K562 (cell line): ENCODE measurements at regions not wholly inside any gene's neighbourhood (a gene's known extent, or its start where the extent isn't known, plus 50 kb on each side); places are given as distances from the start of the nearest gene placed in this dataset.

Experiments
- MYBL2 ChIP-seq, 2 experiments: fragments of 450-650 bp in 1 of 2; sonication (generic) in 1 of 2; formaldehyde crosslinking in 1 of 2; IDR thresholded peaks; 2 replicates each; pipeline versions ENCODE4 v1.6.1 to v1.8.1; 2017 to 2022; ENCODE audit warnings: borderline replicate concordance in 1 of 2, inconsistent platforms in 1 of 2, low read depth in 1 of 2, mild to moderate bottlenecking in 1 of 2, missing genetic modification reagents in 1 of 2, moderate library complexity in 1 of 2
- RFX5 ChIP-seq: IDR thresholded peaks from 2 replicates; pipeline ENCODE4 v1.6.1; 2011; ENCODE audit warnings: low read depth, mild to moderate bottlenecking, improper control_type of control experiment, low read length
- SMARCA5 ChIP-seq: fragments of 450-650 bp; IDR thresholded peaks from 2 replicates; pipeline ENCODE4 v1.6.1; 2016
- U2AF2 ChIP-seq: fragments of 200-400 bp; formaldehyde crosslinking; optimal IDR thresholded peaks from 2 replicates; pipeline ENCODE3; 2017; ENCODE audit warnings: low read depth, mild to moderate bottlenecking, low read length
- ZNF444 ChIP-seq: fragments of 250-450 bp; sonication (Bioruptor Pico); IDR thresholded peaks from 2 replicates; pipeline ENCODE4 v1.4.0; 2020; ENCODE audit warnings: mild to moderate bottlenecking, moderate library complexity
- TF ChIP-seq, protein P1 (sequence below): fragments of 250-450 bp; sonication (Bioruptor Pico); IDR thresholded peaks from 2 replicates; pipeline ENCODE4 v1.9.0; 2021; ENCODE audit warnings: mild to moderate bottlenecking, inconsistent platforms
- TF ChIP-seq, protein P2 (sequence below), 2 experiments: IDR thresholded peaks; 2 replicates each; pipeline ENCODE4 v1.6.1; 2012; ENCODE audit warnings: improper control_type of control experiment in 2 of 2, low read depth in 2 of 2, low read length in 2 of 2, borderline replicate concordance in 1 of 2

DNA sequence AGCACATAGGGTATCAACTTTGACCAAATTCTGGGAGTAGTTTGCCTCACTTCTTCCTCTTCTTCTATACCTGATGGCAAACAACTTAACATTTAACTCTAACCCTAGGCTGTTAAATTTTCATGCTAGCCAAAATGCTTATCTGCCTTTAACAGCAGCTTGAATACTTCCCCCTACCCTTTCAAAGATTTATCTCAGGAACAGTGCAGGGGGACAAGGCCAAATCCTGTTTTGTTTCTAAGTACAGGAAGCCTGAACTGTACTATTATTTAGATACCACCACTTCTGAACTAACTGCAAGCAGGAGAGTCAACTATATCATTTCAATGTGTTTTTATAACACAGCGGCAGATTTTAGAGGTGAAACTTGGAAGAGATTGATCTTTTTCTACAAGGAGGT, 104.0 kb upstream of the CNTN6 start (continued):
- TF ChIP-seq RFX5 (no peak), MYBL2 (IDR thresholded peaks at IDR 0.05; ENCODE audit: low read depth) (no peak), MYBL2 (CRISPR knock-in tag; IDR thresholded peaks at IDR 0.05; ENCODE audit: borderline replicate concordance) (no peak), U2AF2 (no peak), SMARCA5 (no peak), ZNF444 (no peak)
- TF ChIP-seq, protein P1, sequence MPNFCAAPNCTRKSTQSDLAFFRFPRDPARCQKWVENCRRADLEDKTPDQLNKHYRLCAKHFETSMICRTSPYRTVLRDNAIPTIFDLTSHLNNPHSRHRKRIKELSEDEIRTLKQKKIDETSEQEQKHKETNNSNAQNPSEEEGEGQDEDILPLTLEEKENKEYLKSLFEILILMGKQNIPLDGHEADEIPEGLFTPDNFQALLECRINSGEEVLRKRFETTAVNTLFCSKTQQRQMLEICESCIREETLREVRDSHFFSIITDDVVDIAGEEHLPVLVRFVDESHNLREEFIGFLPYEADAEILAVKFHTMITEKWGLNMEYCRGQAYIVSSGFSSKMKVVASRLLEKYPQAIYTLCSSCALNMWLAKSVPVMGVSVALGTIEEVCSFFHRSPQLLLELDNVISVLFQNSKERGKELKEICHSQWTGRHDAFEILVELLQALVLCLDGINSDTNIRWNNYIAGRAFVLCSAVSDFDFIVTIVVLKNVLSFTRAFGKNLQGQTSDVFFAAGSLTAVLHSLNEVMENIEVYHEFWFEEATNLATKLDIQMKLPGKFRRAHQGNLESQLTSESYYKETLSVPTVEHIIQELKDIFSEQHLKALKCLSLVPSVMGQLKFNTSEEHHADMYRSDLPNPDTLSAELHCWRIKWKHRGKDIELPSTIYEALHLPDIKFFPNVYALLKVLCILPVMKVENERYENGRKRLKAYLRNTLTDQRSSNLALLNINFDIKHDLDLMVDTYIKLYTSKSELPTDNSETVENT (CRISPR knock-in tag) = no peak
- TF ChIP-seq, protein P2, sequence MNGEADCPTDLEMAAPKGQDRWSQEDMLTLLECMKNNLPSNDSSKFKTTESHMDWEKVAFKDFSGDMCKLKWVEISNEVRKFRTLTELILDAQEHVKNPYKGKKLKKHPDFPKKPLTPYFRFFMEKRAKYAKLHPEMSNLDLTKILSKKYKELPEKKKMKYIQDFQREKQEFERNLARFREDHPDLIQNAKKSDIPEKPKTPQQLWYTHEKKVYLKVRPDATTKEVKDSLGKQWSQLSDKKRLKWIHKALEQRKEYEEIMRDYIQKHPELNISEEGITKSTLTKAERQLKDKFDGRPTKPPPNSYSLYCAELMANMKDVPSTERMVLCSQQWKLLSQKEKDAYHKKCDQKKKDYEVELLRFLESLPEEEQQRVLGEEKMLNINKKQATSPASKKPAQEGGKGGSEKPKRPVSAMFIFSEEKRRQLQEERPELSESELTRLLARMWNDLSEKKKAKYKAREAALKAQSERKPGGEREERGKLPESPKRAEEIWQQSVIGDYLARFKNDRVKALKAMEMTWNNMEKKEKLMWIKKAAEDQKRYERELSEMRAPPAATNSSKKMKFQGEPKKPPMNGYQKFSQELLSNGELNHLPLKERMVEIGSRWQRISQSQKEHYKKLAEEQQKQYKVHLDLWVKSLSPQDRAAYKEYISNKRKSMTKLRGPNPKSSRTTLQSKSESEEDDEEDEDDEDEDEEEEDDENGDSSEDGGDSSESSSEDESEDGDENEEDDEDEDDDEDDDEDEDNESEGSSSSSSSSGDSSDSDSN (IDR thresholded peaks at IDR 0.05; ENCODE audit: borderline replicate concordance in 1 of 2, low read depth in 2 of 2, low read length in 2 of 2) = no peak
- TF ChIP-seq, all 486 proteins: peak for 0
